ENCODE measurements at regions not wholly inside any gene's neighbourhood (a gene's known extent, or its start where the extent isn't known, plus 50 kb on each side); places are given as distances from the start of the nearest gene placed in this dataset.

DNA sequence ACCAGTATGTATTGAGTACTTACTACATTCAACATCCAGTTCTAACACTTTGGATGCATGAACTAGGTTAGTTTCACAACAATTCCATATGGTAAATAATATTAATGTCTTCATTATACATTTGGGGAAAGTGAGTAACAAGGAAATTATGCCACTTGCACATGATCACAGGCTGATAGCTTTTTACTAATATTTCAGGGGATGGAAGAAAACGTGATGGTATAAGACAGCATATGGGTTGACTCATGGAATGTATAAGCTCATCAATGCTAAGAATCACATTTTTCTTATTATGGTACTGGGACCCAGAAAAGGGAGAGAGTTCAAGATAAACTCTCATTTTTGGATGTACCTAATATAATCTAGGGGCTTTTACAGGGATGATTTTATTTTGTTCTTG is 188.7 kb downstream of the MIAT start:
- DNase-seq (ENCODE audit: low read depth): no peak

DNA sequence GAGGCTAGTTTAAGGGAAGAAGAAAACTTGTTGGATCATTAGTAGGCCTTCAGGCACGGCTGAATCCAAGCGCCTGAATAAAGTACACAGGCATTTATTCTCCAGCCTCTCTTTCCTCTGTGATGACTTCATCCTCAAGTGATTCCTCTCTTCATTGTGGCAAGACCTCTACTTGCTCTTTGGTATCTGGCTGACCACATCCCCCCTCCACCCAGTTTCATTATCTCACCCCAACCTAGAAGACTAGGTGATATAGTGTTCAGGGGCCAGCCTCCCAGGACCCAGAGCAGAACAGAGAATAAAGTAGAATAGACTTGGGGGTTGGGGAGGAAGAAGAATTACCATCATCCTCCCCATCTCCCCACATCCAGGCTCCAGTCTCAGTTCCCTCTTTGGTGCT is 189.3 kb downstream of the MIAT start:
- peak; percentile 85 for DNase-seq (ENCODE audit: low read depth)

DNA sequence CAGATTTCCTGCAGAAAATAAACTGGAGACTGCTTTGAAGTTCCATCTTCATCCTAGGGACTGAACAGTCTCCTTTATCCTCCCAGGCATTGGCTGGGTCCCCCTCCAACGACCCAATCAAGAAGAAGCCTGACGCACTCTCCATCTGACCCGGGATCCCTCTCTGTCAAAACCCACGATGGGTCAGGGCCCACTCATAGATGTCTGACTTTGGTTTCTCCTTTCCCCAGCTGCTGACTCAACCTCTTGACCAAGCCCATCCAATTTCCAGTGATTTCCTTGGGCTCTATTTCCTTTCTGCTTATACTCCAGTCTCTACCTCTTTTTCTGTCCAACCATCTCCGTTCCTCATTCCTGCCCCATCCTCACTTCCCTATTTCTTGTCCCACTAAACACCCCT is 189.7 kb downstream of the MIAT start:
- peak; percentile 54 for DNase-seq (ENCODE audit: low read depth)

DNA sequence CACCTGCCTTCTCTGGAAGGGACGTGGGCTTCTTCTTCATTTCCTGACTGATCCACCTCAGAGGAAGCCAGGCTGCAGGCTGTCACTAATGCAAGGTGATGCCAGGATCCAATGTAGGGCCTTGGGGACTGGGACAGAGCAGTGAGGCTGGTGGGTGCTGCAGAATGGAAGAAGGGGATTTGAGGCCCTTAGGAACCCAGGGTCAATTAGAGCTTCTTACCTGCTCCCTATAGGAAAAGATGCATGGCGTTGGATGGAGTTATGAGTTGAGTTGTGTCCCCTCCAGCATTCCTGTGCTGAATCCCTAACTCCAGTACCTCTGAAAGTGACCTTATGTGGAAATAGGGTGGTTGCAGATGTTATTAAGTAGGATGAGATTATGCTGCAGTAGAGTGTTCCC is 190.4 kb downstream of the MIAT start:
- DNase-seq (ENCODE audit: low read depth): no peak

DNA sequence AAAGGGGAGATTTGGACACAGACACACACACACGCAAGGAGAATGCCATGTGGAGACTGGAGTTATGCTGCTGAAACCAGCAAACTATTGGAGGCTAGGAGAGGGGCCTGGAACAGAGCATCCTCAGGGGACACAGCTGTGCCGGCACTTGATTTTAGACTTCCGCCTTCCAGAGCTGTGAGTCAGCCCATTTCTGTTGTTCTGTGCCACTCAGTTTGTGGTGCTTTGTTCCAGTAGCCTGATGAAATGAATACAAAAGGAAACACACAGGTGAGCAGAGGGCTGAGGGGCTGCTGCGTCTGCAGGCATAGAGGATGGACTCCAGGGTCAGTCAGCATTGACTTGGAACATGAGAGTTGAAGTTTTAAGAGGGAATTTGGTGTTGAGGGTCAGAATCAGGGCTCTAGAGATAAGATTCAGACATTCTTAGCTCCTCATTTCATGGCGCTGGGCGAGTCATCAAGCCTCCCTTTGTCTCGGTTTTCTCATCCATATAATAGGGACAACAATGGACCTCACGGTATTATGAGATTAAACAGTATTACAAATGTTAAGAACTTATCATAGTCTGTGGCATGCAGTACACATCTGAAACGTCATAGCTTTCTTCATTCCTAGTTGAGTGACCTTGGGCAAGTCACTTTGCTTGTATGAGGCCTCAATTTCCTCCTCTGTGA is 191.0 kb downstream of the MIAT start:
- DNase-seq (ENCODE audit: low read depth): peak; percentile 83

DNA sequence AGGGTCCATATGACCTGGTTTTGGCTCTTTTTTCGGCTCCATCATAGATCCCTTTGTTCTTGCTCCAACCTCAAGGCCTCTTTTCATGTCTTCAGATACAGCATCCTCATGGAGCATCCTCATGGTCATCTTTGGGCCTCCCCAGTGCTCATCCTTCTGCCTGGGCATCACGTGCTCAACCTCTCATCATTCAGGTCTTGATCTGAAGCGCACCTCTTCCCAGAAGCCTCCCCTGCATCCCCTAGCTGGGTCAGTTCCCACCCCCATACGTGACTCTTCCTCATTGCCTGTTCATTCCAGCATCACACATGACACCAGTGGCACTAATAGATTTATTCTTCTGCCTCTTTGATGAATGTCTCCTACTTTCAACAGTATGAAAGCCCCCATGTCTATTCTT is 192.2 kb downstream of the MIAT start:
- DNase-seq (ENCODE audit: low read depth): no peak

DNA sequence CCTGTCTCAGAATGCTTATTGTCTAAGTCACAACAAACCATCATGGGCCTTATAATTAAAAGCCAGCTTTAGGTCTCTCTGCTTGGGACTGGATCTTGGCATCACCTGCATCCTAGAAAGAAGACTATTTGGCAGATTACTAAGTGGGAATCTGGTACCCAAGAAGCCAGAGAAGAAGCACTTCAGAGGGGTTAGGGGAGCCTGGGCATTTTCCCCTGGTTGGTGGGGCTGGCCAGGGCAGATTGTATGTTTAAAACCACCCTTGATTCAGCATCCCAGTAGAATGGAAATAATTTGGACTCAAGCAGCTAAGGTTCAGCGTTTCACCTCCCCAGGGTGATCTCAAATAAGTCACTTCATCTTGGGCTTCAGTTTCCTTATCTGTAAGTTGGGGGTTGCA is 193.7 kb downstream of the MIAT start:
- no peak for DNase-seq (ENCODE audit: low read depth)

DNA sequence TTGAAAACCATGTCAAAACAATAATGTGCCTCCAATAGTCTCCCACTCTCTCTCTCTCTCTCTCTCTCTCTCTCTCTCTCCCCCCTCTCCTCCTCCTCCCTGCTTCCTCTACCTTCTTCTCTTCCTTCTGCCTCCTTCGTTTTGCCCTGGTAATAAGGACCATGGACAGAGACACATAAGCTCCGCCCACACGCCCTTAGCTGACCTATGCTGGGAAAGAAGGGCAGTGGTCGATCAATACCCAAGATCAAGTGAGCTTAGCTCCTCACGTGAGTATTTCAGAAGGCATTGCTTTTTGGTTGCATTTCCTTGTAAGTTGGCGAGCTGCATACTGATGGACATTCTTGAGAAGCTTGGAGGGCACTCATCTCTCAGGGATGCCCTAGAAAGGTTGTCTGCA is 194.8 kb downstream of the MIAT start:
- DNase-seq (ENCODE audit: low read depth): no peak

DNA sequence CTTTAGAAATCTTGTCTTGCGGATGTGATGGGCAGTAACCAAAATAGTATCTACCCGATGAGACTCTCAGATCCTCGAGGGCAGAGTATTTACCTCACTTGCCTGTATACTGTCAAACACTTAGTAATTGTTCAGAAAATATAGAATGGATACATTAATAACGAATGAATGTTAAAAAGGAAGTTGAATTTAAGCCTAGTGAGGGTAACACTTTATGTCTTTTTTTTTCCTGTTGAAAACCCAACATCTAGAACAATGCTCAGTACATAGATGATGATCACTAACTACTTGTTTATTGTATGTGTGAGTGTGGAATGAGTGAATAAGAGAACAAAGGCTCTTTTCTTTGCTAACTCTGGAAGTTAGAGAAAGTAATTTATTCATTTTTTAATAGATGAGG is 195.7 kb downstream of the MIAT start:
- no peak for DNase-seq (ENCODE audit: low read depth)

DNA sequence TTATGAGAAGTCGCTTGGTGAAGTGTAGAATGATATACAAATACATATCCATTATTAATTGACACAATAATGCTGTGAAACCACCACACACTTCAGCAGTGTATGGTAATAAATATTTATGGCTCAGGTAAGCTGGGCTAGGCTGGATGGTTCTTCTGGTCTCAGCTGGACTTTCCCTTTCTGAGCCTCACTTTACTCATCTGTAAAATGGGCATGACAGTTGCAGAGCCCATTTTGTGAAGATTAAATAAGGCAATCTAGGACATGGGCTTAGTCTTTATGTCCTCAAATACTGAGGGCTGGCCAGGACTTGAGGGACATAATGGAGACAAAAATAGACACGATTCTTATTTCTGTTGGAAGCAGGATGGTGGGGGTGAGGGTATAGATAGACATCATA is 196.1 kb downstream of the MIAT start:
- no peak for DNase-seq (ENCODE audit: low read depth)

DNA sequence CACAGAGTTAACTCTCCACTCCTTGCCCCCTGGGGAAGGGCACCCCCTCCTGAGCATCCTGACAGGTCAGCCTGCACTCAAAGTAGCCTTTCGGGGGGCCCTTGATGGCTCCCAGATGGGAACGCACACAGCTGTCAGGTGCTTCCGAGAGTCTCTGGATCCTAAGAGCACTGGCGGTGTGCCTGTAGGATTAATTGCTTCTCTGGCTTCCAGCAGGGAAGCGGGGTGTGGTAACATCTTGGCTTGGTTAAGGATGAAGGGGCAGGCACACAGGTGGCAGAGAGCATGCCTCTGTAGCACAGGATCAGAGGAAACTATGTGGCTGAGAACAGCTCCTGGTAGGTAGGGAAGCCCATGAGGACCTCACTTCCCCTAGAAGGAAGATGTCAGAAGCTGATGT is 199.8 kb downstream of the MIAT start:
- no peak for DNase-seq (ENCODE audit: low read depth)

DNA sequence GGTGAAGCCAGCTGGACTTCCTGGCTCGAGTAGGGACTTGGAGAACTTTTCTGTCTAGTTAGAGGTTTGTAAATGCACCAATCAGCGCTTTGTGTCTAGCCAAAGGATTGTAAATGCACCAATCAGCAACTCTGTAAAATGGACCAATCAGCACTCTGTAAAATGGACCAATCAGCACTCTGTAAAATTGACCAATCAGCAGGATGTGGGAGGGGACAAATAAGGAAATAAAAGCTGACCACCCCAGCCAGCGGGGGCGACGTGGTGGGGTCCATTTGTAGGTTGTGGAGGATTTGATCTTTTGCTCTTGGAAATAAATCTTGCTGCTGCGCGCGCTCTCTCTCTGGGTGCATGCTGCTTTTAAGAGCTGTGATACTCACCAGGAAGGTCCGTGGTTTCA is 202.9 kb downstream of the MIAT start:
- no peak for DNase-seq (ENCODE audit: low read depth)

DNA sequence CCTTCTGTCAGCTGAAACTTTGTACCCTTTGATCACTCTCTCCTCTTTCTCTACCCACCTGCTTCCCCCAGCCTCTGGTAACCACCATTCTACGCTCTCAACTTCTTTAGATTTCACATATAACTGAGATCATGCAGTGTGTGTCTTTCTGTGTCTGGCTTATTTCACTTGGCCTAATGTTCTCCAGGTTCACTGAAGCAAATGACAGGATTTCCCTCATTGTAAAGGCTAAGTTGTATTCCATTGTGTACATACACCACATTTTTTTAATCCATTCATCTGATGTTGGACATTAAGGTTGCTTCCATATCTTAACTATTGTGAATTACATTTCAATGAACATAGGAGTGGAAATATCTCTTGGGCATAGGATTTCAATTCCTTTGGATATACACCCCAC is 207.6 kb downstream of the MIAT start:
- DNase-seq (ENCODE audit: low read depth): no peak

DNA sequence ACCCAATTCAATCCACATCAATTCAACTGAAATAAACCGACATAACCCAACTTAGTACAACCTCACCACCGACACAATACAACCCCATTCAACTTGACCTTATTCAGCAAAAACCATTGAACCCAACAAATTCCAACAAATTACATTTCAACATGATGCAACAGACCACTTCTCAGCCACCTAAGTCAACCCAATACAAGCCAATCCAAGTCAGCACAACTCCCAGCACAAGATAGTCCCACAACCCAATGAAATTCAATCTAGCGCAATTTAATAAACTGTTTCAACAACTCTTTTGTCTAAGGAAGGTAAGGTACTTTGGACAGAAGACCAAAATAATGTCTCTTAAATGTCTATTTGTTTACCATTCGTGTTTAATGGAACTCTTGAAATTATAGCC is 226.0 kb downstream of the MIAT start:
- DNase-seq (ENCODE audit: low read depth): no peak

DNA sequence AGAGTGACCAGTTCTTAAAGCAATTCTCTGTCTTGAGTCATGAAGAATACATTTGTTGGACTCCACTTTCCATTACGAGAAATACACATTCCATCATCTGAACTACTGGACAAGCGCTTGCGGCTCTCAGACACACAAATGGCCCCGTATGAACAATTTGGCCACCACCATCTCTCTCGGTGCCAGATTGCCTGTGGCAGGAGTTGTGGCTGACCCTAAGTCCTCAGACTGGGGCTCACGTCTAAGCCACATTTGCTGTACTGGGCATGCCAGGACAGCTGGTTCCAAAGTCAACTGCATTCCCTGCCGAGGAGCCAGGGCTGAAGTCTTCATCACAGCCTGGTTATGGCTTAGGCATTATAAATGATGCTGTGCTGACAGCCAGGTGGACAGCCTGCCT is 227.5 kb downstream of the MIAT start:
- no peak for DNase-seq (ENCODE audit: low read depth)

DNA sequence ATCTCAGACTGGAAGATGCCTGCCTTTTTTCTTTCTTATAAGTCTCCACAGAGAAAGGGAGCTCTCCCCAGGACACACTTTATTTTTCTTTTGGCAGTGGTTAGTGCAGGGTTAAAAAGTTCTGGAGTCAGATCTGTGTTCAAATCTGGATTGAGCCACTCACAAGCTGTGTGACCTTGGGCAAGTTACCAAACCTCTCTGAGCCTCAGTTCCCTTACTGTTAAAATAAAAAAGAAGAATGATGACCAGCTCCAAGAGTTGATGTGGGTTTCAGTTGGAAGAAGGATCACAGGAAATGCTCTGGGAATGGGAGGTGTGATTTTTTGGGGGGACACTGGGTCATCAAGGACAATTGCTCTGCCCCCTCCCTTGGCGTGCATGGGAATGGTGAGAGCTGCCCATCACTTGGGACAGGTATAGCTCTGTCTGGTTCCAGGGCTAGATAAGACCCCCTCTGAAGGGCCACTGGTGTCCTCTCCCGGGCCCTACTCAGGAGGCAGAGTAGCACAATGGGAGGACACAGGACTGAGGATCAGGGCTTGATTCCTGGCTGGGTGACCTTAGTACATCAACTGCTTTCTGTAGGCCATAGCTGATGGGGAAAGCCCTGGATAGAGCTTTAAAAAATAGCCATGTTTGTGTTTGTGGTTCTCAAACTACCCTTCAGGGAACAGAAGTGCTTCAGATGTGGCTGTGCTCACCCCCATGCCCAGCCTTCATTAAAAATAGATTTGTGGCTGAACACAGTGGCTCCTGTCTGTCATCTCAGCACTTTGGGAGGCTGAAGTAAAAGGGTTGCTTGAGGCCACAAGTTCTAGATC is 228.3 kb downstream of the MIAT start:
- DNase-seq (ENCODE audit: low read depth): no peak

DNA sequence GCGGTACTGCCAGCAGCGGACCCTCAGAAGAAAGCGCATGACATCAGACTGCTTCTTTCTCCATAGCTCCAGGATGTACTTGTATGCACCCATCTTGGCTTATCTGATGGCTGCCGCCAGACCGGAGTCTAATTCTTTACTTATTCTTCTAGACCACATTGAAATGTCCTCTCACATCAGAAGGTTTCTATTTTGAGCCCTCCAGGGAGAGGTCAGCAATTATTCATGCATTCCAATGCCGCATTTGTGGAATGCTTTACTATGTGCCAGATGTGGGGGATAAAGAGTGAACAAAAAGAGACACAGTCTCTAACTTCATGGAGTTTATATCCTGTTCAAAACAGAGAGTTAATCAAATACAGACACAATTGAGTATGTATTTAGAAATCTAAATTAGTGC is 230.1 kb downstream of the MIAT start:
- DNase-seq (ENCODE audit: low read depth): peak; percentile 81

DNA sequence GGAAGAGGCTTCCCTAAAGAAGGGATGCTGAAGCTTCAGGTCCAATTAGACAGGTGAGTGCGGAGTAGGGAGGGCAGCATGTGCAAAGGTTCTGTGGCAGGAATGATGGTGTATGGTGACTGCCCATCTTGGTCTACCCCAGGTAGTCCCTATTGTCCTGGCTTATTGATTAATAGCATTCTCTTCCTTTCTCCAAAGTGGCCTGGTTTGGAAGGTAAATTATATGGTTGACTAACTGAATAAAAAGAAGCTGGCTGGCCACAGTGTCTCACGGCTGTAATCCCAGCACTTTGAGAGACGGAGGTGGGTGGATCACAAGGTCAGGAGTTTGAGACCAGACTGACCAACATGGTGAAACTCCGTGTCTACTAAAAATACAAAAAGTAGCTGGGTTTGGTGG is 230.5 kb downstream of the MIAT start:
- DNase-seq (ENCODE audit: low read depth): no peak

DNA sequence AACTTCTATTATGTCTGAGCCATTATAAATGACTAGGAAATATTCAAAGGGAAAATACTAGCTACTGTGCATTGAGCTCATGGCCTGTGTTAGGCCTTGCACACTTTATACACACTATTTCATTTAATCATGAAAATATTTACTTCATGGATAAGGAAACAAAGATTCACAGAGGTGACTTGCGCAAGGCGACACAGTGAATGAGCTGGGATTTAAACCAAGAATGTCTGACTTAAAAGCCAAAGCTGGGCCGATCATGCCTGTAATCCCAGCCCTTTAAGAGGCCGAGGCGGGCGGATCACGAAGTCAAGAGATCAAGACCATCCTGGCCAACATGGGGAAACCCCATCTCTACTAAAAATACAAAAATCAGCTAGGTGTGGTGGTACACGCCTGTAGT is 231.5 kb downstream of the MIAT start:
- DNase-seq (ENCODE audit: low read depth): no peak

DNA sequence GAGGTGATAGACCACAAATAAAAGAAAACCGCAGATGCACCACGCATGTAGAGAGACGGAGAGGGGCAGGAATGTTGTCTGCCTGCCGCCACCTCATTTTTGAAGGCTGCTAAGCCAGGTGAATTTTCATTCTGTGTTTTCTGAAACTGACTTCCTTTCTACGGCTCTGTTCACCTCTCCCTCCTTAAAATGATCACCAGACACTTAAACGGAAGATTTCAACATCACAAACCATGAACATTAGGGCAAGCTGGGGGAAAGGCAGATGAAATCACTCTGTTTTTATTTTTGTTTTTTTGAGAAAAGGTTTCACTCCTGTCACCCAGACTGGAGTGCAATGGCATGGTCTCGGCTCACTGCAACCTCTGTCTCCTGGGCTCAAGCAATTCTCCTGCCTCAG is 232.4 kb downstream of the MIAT start:
- no peak for DNase-seq (ENCODE audit: low read depth)

DNA sequence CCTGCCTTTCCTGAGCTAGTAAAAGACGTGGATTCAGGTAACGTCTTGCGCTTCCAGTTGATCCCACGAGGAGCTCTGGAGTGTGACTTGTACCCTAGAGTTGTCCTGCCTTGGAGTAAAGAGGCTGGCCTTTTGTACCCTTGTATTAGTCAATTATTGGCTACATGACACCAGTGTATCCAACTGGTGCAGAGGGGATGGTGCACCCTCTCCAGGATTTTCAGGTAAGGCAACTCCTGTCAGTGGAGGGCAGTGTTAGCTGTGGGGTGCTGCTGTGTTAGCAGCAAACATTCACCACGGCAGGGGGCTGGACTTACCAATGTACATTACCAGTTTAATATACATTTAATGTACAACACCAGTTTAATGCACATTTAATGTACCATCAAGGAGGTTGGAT is 233.5 kb downstream of the MIAT start:
- DNase-seq (ENCODE audit: low read depth): peak; percentile 54

DNA sequence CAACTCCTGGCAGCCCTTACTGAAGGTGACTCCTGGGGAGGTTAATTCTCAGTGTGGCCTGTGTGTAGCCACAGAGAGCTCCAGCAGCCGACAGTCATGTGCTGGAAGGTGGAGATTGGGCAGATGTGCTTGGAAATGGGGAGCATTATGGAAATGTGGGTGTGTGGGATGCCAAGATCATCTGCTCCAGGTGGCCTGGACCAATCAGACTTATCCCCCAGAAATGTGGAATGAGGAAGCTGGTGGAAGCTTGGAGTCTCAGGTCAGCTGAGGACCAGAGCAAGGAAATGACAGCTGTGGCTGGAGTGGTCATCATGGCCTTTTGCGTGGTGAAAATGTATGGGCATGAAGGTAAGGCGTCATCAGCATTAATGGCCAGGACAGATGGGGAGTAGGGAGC is 234.0 kb downstream of the MIAT start:
- DNase-seq (ENCODE audit: low read depth): peak; percentile 43

DNA sequence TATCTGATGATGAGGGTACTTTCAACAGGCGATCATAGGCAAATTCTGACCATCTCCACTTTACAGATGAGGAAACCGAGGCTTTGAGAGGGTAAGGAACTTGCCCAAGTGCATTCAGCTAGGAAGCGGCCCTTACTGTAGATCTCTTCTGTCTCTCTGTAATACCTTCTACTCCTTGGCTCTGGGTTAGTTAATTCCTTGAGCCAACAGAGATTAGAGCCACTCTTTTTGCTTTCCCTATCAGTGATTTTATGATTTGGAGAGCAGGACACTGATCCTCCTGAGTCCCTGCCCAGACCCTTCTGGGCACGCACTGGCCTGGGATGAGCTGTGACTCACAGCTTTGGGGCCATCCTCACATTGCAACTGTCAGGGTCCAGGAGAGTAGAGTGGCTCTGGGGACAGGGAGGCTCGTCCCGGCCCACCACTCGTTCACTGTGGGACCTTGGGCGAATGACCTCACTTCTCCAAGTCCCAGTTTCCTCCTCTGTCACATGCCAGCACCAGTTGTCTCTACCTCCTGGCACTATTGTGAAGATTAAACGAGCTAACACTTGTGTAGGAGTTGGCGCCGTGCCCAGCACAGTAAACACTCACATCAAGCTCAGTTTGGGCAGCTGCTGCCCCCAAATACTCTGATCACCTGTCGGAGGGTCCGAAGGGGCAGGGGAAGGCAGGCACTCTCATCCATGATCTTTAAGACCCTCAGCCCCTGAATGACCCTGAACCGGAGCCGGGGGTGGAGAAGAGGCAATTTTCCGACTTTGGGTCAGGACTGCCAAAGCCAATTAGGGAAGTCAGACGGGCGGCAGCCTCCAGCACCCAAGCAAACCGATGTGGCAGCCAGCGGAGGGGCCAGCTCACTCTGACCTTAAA is 235.0 kb downstream of the MIAT start:
- peak; percentile 73 for DNase-seq (ENCODE audit: low read depth)

All from Daoy (cell line).